AG10803 (cell line): ENCODE measurements at regions not wholly inside any gene's neighbourhood (a gene's known extent, or its start where the extent isn't known, plus 50 kb on each side); places are given as distances from the start of the nearest gene placed in this dataset.
"Not testable (repeated sequence)": the region's sequence is repeated elsewhere in the genome, so short reads cannot be mapped to it uniquely, and the experiment has no call there.

Experiments
- DNase-seq: peaks from one replicate; pipeline ENCODE4 v3.0.0; 2010; ENCODE audit warnings: low read depth
- H3K4me3 ChIP-seq: 2 replicates; pipeline ENCODE4 v1.5.1; 2011; ENCODE audit warnings: mild to moderate bottlenecking, low read length, control low read depth
- CTCF ChIP-seq: conservative IDR thresholded peaks from 2 replicates; pipeline ENCODE4 v1.5.1; 2011; ENCODE audit warnings: mild to moderate bottlenecking, low read length, control low read depth, inconsistent platforms

GRCh38 chr2:114354199-114354598, 88.2 kb upstream of the DPP10 start:
- H3K4me3 ChIP-seq = no peak overlapping the region
- TF ChIP-seq CTCF = no peak
- DNase-seq = no peak

- H3K4me3 ChIP-seq = no peak overlapping the region
- TF ChIP-seq CTCF = no peak
- DNase-seq = no peak
Observed at GRCh38 chr2:114368705-114369104, 73.7 kb upstream of the DPP10 start.

- not testable (repeated sequence) for DNase-seq, H3K4me3 ChIP-seq
Observed at GRCh38 chr2:114371721-114372120, 70.7 kb upstream of the DPP10 start.

- no peak for TF ChIP-seq CTCF
- H3K4me3 ChIP-seq = no peak overlapping the region
- DNase-seq = no peak
Observed at GRCh38 chr2:114373591-114373990, 68.8 kb upstream of the DPP10 start.

- TF ChIP-seq CTCF = no peak
- DNase-seq = no peak
Observed at GRCh38 chr2:114384441-114384840, 58.0 kb upstream of the DPP10 start.

GRCh38 chr2:114389021-114389420, 53.4 kb upstream of the DPP10 start:
- no peak for TF ChIP-seq CTCF
- no peak for DNase-seq
- H3K4me3 ChIP-seq = no peak overlapping the region

More at GRCh38 chr2:114384441-114384840, 58.0 kb upstream of the DPP10 start:
- no peak overlapping the region for H3K4me3 ChIP-seq
